Ishikawa (cell line): ENCODE measurements at regions not wholly inside any gene's neighbourhood (a gene's known extent, or its start where the extent isn't known, plus 50 kb on each side); places are given as distances from the start of the nearest gene placed in this dataset.

Experiments used
- CEBPB ChIP-seq: IDR thresholded peaks from 2 replicates; pipeline ENCODE4 v1.6.1; 2012
- CREB1 ChIP-seq: IDR thresholded peaks from 2 replicates; pipeline ENCODE4 v1.6.1; 2012; ENCODE audit warnings: low read depth
- EGR1 ChIP-seq: IDR thresholded peaks from 2 replicates; pipeline ENCODE4 v1.6.1; 2012
- EP300 ChIP-seq: IDR thresholded peaks from 2 replicates; pipeline ENCODE4 v1.6.1; 2012; ENCODE audit warnings: borderline replicate concordance
- FOXM1 ChIP-seq: IDR thresholded peaks from 2 replicates; pipeline ENCODE4 v1.6.1; 2012; ENCODE audit warnings: low read depth, borderline replicate concordance
- NFIC ChIP-seq: IDR thresholded peaks from 2 replicates; pipeline ENCODE4 v1.6.1; 2012
- RAD21 ChIP-seq: IDR thresholded peaks from 2 replicates; pipeline ENCODE4 v1.6.1; 2012; ENCODE audit warnings: low read depth
- TAF1 ChIP-seq: IDR thresholded peaks from 2 replicates; pipeline ENCODE4 v1.6.1; 2012; ENCODE audit warnings: low read depth, mild to moderate bottlenecking
- TCF12 ChIP-seq: IDR thresholded peaks from 2 replicates; pipeline ENCODE4 v1.6.1; 2012; ENCODE audit warnings: low read depth
- TEAD4 ChIP-seq: IDR thresholded peaks from 2 replicates; pipeline ENCODE4 v1.6.1; 2012
- YY1 ChIP-seq: IDR thresholded peaks from 2 replicates; pipeline ENCODE4 v1.6.1; 2012; ENCODE audit warnings: low read depth
- ZBTB7A ChIP-seq: IDR thresholded peaks from 2 replicates; pipeline ENCODE4 v1.6.1; 2012; ENCODE audit warnings: low read depth
- TF ChIP-seq, protein P1 (sequence below): IDR thresholded peaks from 2 replicates; pipeline ENCODE4 v1.6.1; 2012
- TF ChIP-seq, protein P2 (sequence below): IDR thresholded peaks from 2 replicates; pipeline ENCODE4 v1.6.1; 2012; ENCODE audit warnings: low read depth, mild to moderate bottlenecking
- TF ChIP-seq, protein P3 (sequence below): IDR thresholded peaks from 2 replicates; pipeline ENCODE4 v1.6.1; 2012

DNA sequence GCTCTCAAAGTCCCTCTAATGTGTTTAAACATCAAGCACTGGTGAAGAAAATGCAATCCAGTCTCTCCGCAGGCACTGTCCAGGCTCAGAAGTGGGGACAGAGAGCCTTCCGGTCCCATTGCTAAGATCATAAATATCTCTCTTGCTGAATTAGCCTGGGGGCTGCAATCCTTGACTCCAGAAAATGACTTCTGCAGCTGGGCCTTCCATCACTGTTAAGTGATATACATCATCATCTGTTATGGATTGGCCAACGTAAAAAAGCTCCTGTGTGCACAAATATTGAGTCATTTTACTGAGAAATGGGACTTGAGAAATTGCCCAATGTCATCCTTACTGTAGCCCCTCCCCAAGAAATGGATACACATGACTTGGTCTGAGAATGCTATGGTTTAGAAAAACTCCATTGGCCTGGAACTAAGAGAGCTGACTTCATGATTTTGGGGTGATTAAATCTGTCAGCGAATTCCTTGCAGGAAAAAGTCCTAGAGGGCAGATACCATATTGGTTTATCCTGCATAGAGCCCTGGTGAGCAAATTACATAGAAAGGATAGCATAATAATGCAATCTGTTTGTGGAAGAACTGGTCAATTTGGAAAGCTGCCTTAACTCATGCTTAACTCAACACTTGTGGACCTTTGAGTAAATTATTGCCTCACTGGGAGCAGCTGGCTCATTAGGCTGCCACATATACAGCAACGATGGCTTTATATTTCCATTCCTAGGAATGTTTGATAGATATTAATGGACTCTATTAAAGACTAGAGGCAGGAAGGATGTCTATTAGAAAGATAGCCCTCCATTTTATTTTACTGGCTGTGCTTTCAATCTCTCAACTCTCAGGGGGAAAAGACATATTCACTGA lies 346.1 kb downstream of the GBA3 start:
- no peak for TF ChIP-seq FOXM1

DNA sequence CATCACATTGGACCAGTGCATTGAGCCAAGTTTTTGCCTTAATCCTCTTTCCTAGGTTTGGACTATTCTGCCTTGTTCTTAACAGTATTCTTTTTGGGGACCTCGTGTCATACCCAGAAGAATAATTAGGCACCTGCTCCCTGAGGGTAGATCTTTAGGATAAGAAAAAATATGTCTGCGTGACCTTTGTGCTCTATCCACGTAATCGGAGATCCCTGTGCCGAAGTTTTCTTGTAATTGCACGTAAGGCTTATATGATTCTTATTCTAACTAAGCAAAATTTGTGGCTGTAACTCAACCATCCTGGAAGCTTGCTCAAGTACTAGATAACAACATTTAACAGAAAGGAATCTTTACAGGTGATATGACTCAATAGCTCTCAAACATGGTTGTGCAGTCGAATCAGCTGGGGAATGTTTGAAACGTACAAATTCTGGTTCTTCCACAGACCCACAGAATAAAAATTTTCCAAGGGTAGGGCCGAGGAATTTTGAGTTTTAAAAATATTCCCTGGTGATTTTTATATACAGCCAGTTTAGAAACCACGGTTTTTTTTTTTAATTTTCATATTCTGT lies 344.3 kb downstream of the GBA3 start:
- TF ChIP-seq TAF1, result no peak
- TF ChIP-seq CREB1, result no peak
- TF ChIP-seq YY1, result no peak
- TF ChIP-seq NFIC, result no peak
- TF ChIP-seq EGR1, result no peak
- TF ChIP-seq TEAD4, result no peak
- no peak for TF ChIP-seq EP300
- TF ChIP-seq RAD21, result no peak
- TF ChIP-seq TCF12, result no peak
- no peak for TF ChIP-seq CEBPB
- TF ChIP-seq, protein P1, sequence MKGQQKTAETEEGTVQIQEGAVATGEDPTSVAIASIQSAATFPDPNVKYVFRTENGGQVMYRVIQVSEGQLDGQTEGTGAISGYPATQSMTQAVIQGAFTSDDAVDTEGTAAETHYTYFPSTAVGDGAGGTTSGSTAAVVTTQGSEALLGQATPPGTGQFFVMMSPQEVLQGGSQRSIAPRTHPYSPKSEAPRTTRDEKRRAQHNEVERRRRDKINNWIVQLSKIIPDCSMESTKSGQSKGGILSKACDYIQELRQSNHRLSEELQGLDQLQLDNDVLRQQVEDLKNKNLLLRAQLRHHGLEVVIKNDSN, result no peak
- no peak for TF ChIP-seq FOXM1

DNA sequence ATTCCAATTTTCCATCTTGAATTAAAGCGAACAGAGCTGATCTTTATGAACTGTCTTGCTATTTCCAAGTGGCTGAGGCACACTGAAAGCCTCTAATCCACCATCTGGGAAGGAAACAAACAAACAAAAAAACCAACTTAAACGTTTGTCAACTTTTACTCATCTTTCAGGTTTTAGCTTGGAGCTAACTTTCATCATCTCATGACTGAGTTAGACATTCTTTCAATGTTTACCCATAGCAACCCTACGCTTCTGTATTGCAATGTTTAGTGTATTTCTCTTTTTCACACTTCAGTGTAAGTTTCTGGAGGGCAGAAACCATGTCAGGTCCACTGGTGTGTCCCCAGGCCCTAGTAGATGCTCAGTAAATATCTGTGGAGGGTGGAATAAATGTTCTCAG lies 343.8 kb downstream of the GBA3 start:
- TF ChIP-seq, protein P1, result no peak
- no peak for TF ChIP-seq EGR1
- TF ChIP-seq, protein P2, sequence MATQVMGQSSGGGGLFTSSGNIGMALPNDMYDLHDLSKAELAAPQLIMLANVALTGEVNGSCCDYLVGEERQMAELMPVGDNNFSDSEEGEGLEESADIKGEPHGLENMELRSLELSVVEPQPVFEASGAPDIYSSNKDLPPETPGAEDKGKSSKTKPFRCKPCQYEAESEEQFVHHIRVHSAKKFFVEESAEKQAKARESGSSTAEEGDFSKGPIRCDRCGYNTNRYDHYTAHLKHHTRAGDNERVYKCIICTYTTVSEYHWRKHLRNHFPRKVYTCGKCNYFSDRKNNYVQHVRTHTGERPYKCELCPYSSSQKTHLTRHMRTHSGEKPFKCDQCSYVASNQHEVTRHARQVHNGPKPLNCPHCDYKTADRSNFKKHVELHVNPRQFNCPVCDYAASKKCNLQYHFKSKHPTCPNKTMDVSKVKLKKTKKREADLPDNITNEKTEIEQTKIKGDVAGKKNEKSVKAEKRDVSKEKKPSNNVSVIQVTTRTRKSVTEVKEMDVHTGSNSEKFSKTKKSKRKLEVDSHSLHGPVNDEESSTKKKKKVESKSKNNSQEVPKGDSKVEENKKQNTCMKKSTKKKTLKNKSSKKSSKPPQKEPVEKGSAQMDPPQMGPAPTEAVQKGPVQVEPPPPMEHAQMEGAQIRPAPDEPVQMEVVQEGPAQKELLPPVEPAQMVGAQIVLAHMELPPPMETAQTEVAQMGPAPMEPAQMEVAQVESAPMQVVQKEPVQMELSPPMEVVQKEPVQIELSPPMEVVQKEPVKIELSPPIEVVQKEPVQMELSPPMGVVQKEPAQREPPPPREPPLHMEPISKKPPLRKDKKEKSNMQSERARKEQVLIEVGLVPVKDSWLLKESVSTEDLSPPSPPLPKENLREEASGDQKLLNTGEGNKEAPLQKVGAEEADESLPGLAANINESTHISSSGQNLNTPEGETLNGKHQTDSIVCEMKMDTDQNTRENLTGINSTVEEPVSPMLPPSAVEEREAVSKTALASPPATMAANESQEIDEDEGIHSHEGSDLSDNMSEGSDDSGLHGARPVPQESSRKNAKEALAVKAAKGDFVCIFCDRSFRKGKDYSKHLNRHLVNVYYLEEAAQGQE, result no peak
- no peak for TF ChIP-seq CREB1
- TF ChIP-seq TCF12, result no peak
- TF ChIP-seq, protein P3, sequence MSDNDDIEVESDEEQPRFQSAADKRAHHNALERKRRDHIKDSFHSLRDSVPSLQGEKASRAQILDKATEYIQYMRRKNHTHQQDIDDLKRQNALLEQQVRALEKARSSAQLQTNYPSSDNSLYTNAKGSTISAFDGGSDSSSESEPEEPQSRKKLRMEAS, result no peak
- TF ChIP-seq CEBPB, result no peak
- TF ChIP-seq YY1, result no peak
- no peak for TF ChIP-seq EP300
- TF ChIP-seq FOXM1, result no peak
- no peak for TF ChIP-seq NFIC
- TF ChIP-seq TEAD4, result no peak
- no peak for TF ChIP-seq TAF1

DNA sequence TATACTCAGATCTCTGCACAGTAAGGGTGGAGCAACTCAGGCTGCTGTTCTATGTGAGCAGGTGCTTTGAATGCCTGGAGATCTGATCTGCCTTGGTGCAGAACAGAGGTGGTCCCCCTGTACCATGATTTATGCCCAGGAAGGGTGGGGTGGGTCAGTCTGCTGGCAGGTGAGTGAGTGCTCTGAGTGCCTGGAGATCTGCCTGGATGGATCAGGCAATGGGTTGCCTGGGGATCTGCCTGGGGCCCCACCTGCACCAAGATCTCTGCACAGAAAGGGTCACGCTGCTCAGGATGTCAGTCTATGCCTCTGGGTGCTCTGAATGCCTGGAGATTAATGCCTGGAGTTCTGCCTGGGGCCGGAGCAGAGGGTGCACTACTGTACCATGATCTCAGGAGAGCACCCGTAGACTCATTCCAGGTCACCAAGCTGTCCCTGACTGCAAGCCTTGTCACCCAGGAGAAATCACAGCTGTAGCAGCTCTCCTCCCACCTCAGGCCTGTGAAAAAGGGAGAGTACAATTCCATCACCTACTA lies 342.9 kb downstream of the GBA3 start:
- TF ChIP-seq, protein P1, result no peak
- TF ChIP-seq EP300 (no peak), RAD21 (no peak), EGR1 (no peak), TEAD4 (no peak), CEBPB (no peak), FOXM1 (no peak), YY1 (no peak), NFIC (no peak), TCF12 (no peak), TAF1 (no peak), ZBTB7A (no peak), CREB1 (no peak)
- TF ChIP-seq, protein P3, result no peak
- TF ChIP-seq, protein P2, result no peak

DNA sequence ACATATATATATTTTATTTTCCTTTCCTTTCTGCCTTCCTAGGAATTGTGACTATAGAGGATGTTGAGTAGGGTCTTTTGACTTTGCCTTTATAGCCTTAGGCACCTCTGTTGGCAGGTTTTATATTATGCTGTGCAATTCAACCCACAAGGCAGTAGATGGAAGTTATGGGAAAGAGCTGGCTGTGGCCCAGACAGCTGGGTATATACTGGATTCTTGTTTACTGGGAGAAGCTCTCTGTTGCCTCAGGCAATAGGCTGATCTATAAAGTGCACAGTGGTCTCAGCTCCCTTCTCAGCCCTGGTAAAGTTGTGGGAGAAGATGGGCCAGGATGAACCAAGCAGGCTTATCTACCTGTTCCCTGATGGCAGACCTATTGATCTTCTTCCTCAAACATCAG lies 342.0 kb downstream of the GBA3 start:
- TF ChIP-seq TAF1 (no peak), EGR1 (no peak), TEAD4 (no peak), YY1 (no peak), TCF12 (no peak), EP300 (no peak), CEBPB (no peak), NFIC (no peak), ZBTB7A (no peak), CREB1 (no peak), RAD21 (no peak), FOXM1 (no peak)
- TF ChIP-seq, protein P3, result no peak
- TF ChIP-seq, protein P2, result no peak
- TF ChIP-seq, protein P1, result no peak
